ENCODE measurements at regions not wholly inside any gene's neighbourhood (a gene's known extent, or its start where the extent isn't known, plus 50 kb on each side); places are given as distances from the start of the nearest gene placed in this dataset.

GRCh38 chr12:111094157-111095010 is 174.0 kb upstream of the MYL2 start:
- TF ChIP-seq CTCF (IDR thresholded peaks at IDR 0.05; ENCODE audit: low read depth, low read length, missing input control) (no peak), REST (IDR thresholded peaks at IDR 0.05) (no peak), JUND (IDR thresholded peaks at IDR 0.05) (no peak), YY1 (IDR thresholded peaks at IDR 0.05) (no peak), FOXA1 (IDR thresholded peaks at IDR 0.05) (no peak), HNF4A (conservative IDR thresholded peaks at IDR 0.05) (peak in 1 of 2 donors; percentile 16), ATF3 (IDR thresholded peaks at IDR 0.05) (no peak), MAX (IDR thresholded peaks at IDR 0.05) (no peak)
